Natural killer cell (primary cell): ENCODE measurements at regions not wholly inside any gene's neighbourhood (a gene's known extent, or its start where the extent isn't known, plus 50 kb on each side); places are given as distances from the start of the nearest gene placed in this dataset.
"Not testable (repeated sequence)": the region's sequence is repeated elsewhere in the genome, so short reads cannot be mapped to it uniquely, and the experiment has no call there.

Experiments
- ATAC-seq, 3 donors: fragments of 150-1000 bp in 2 of 3; fragments of 200-7000 bp in 1 of 3; cut with Tn5 transposase; 1 replicate in 1 of 3; 2 replicates in 2 of 3; pipeline ENCODE4 v1.10.0; 2021; ENCODE audit warnings: mild to moderate bottlenecking in 2 of 3, moderate library complexity in 2 of 3
- DNase-seq, 2 donors: peaks; one replicate each; pipeline versions ENCODE4 v3.0.0 to v3.0.0-alpha.2; 2013 to 2021; ENCODE audit warnings: mixed read lengths in 1 of 2
- H3K27ac ChIP-seq: one replicate; pipeline ENCODE4 v1.5.1; 2013; ENCODE audit warnings: mild to moderate bottlenecking, low read length
- H3K27me3 ChIP-seq: one replicate; pipeline ENCODE4 v1.6.1; 2013; ENCODE audit warnings: low read length; ENCODE audit not compliant: control insufficient read depth, insufficient read depth
- H3K36me3 ChIP-seq: one replicate; pipeline ENCODE4 v1.6.1; 2013; ENCODE audit warnings: low read length; ENCODE audit not compliant: control insufficient read depth, insufficient read depth
- H3K4me1 ChIP-seq: one replicate; pipeline ENCODE4 v1.6.1; 2013; ENCODE audit warnings: low read length; ENCODE audit not compliant: control insufficient read depth, insufficient read depth
- H3K4me3 ChIP-seq: one replicate; pipeline ENCODE4 v1.5.1; 2013; ENCODE audit warnings: low read length
- H3K9me3 ChIP-seq: one replicate; pipeline ENCODE4 v1.6.1; 2013; ENCODE audit warnings: low read length; ENCODE audit not compliant: control insufficient read depth, insufficient read depth
- H3K27ac Mint-ChIP-seq, 2 donors: one replicate each; pipeline ENCODE4 v1.8.0; 2022; ENCODE audit warnings: mild to moderate bottlenecking in 2 of 2, mixed read lengths in 2 of 2, moderate library complexity in 1 of 2
- H3K27me3 Mint-ChIP-seq, 2 donors: one replicate each; pipeline ENCODE4 v1.8.0; 2022; ENCODE audit warnings: low read depth in 2 of 2, mixed read lengths in 2 of 2
- H3K36me3 Mint-ChIP-seq: one replicate; pipeline ENCODE4 v1.8.0; 2022; ENCODE audit warnings: mixed read lengths
- H3K4me1 Mint-ChIP-seq, 2 donors: one replicate each; pipeline ENCODE4 v1.8.0; 2022; ENCODE audit warnings: mixed read lengths in 2 of 2
- H3K4me3 Mint-ChIP-seq: one replicate; pipeline ENCODE4 v1.8.0; 2022; ENCODE audit warnings: mild to moderate bottlenecking, moderate library complexity, mixed read lengths
- H3K9me3 Mint-ChIP-seq, 2 donors: one replicate each; pipeline ENCODE4 v1.8.0; 2022; ENCODE audit warnings: mixed read lengths in 2 of 2
- WGBS: methylation state at CpG from one replicate; pipeline ENCODE4 v1.1.7; 2013; ENCODE audit warnings: missing lambda C conversion rate; ENCODE audit not compliant: insufficient coverage; 5-methylcytosine and 5-hydroxymethylcytosine counted together
- intact Hi-C: fragments of 100-400 bp; cut with micrococcal nuclease; formaldehyde crosslinking; loops from one replicate; pipeline ENCODE4 v1.14.2; 2022
- TF ChIP-seq, protein P1 (sequence below): fragments of 200-600 bp; IDR thresholded peaks from one replicate; pipeline ENCODE4 v1.8.0; 2022; ENCODE audit warnings: antibody characterized with exemption

DNA sequence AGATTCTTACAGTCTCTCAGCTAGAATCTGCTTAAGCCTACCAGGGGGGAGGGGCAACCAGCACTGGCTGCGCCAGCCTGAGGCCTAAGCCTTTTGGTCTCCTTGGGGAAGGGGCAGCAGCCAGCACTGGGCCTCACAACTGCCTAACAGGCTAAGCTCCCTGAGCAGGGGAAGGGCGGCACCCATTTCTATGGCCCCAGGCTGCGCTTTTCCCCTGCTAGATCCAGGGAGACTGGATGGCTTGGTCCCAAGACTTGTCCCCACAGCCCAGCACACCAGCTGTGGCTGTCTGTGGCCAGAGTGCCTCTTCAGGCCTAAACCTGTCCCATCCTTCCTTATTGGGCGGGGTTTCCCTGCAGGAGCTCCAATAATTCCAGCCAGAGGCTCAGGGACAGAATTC lies 1230.3 kb upstream of the CRIM1 start:
- no peak overlapping the region for H3K27ac ChIP-seq
- H3K9me3 ChIP-seq = peaks cover 13% of the 10 kb centered on the region
- Mint-ChIP-seq H3K36me3 (no peaks in the 10 kb centered on the region), H3K27ac (no peak overlapping the region), H3K9me3 (peaks cover 15% of the 10 kb centered on the region in 2 donors), H3K4me1 (no peaks in the 10 kb centered on the region), H3K27me3 (no peaks in the 10 kb centered on the region), H3K4me3 (no peak overlapping the region)
- ATAC-seq = no peak
- no peaks in the 10 kb centered on the region for H3K36me3 ChIP-seq
- TF ChIP-seq, protein P1, sequence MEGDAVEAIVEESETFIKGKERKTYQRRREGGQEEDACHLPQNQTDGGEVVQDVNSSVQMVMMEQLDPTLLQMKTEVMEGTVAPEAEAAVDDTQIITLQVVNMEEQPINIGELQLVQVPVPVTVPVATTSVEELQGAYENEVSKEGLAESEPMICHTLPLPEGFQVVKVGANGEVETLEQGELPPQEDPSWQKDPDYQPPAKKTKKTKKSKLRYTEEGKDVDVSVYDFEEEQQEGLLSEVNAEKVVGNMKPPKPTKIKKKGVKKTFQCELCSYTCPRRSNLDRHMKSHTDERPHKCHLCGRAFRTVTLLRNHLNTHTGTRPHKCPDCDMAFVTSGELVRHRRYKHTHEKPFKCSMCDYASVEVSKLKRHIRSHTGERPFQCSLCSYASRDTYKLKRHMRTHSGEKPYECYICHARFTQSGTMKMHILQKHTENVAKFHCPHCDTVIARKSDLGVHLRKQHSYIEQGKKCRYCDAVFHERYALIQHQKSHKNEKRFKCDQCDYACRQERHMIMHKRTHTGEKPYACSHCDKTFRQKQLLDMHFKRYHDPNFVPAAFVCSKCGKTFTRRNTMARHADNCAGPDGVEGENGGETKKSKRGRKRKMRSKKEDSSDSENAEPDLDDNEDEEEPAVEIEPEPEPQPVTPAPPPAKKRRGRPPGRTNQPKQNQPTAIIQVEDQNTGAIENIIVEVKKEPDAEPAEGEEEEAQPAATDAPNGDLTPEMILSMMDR = no peak
- intact Hi-C loops = no loop called here
- no peak for DNase-seq
- no peaks in the 10 kb centered on the region for H3K4me1 ChIP-seq
- WGBS = 92% methylated on average over 4 of the region's 4 CpGs
- no peak overlapping the region for H3K4me3 ChIP-seq
- no peaks in the 10 kb centered on the region for H3K27me3 ChIP-seq

DNA sequence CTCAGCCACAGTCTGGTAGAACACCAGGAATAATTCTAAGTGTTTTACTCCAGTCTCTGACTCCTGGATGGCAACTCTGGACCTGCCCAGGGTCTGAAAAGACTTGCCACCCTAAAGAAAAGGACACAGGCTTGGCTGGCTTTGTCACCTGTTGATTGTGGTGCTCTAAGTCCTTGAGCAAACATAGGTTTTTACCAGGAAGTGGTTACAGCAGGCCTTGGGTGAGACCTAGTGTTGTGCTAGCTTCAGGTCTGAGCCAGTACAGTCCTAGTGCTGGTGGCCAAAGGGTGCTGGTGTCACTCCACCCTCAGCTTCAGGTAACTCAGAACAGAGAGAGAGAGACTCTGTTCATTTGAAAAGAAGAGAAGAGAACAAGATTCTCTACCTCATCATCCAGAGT lies 1239.4 kb upstream of the CRIM1 start:
- no peaks in the 10 kb centered on the region for H3K27me3 ChIP-seq
- no peaks in the 10 kb centered on the region for H3K4me1 ChIP-seq
- Mint-ChIP-seq H3K4me1 (no peaks in the 10 kb centered on the region), H3K4me3 (no peak overlapping the region), H3K36me3 (peaks cover 14% of the 10 kb centered on the region), H3K9me3 (peaks cover 12 to 23% of the 10 kb centered on the region in 2 donors), H3K27me3 (no peaks in the 10 kb centered on the region), H3K27ac (no peak overlapping the region)
- H3K36me3 ChIP-seq = no peaks in the 10 kb centered on the region
- no peak overlapping the region for H3K27ac ChIP-seq
- H3K9me3 ChIP-seq = peaks cover 3% of the 10 kb centered on the region
- DNase-seq (no peak), ATAC-seq (no peak)
- TF ChIP-seq, protein P1 = no peak
- no peak overlapping the region for H3K4me3 ChIP-seq
- intact Hi-C loops = no loop called here

DNA sequence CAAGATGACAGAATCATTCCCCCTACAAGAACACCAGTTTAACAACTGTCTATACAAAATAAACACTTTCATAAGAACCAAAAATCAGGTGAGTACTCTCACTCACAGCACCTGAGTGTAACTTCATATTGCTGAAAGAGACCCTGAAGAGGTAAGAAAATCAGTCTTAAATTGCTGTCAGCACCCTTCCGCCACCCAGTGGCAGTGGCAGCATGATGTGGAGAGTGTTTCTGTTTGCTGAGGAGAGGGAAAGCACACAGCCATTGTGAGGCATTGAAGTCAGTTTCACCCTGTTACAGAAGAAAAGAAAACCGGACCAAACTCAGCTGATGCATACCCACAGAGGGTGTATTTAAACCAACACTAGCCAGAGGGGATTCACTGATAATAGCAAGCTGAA lies 1240.8 kb upstream of the CRIM1 start:
- Mint-ChIP-seq H3K9me3 (peaks cover 15 to 26% of the 10 kb centered on the region in 2 donors), H3K36me3 (peaks cover 14% of the 10 kb centered on the region), H3K4me1 (no peaks in the 10 kb centered on the region), H3K4me3 (no peak overlapping the region), H3K27me3 (no peaks in the 10 kb centered on the region), H3K27ac (no peak overlapping the region)
- DNase-seq (no peak), ATAC-seq (no peak)
- intact Hi-C loops = no loop called here
- 100% methylated on average over 2 of the region's 2 CpGs for WGBS
- no peaks in the 10 kb centered on the region for H3K36me3 ChIP-seq
- H3K27me3 ChIP-seq = no peaks in the 10 kb centered on the region
- peaks cover 3% of the 10 kb centered on the region for H3K9me3 ChIP-seq
- H3K27ac ChIP-seq = no peak overlapping the region
- H3K4me1 ChIP-seq = no peaks in the 10 kb centered on the region
- no peak overlapping the region for H3K4me3 ChIP-seq
- TF ChIP-seq, protein P1 = no peak

DNA sequence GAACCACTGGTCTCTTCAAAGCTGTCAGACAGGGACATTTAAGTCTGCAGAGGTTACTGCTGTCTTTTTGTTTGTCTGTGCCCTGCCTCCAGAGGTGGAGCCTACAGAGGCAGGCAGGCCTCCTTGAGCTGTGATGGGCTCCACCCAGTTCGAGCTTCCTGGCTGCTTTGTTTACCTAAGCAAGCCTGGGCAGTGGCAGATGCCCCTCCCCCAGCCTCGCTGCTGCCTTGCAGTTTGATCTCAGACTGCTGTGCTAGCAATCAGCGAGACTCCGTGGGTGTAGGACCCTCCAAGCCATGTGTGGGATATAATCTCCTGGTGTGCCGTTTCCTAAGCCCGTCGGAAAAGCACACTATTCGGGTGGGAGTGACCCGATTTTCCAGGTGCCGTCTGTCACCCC lies 1243.2 kb upstream of the CRIM1 start:
- WGBS = 100% methylated on average over 2 of the region's 10 CpGs
- H3K4me1 ChIP-seq, DNase-seq, H3K4me3 ChIP-seq, ATAC-seq, H3K27me3 Mint-ChIP-seq, H3K36me3 ChIP-seq, H3K27ac Mint-ChIP-seq, H3K27me3 ChIP-seq, H3K9me3 ChIP-seq, H3K27ac ChIP-seq, intact Hi-C loops, H3K36me3 Mint-ChIP-seq, H3K4me3 Mint-ChIP-seq, H3K4me1 Mint-ChIP-seq: not testable (repeated sequence)
- peaks cover 5 to 14% of the 10 kb centered on the region in 2 donors for H3K9me3 Mint-ChIP-seq
